RWPE2 (cell line): ENCODE measurements at regions not wholly inside any gene's neighbourhood (a gene's known extent, or its start where the extent isn't known, plus 50 kb on each side); places are given as distances from the start of the nearest gene placed in this dataset.

Source experiments
- ATAC-seq: fragments of 200-7000 bp; cut with Tn5 transposase; 3 replicates; pipeline ENCODE4 v1.9.1; 2021; ENCODE audit warnings: low read depth
- DNase-seq: peaks from one replicate; pipeline ENCODE4 v3.0.0-alpha.2; 2020; ENCODE audit warnings: low spot score
- H3K27ac ChIP-seq: fragments of 450-650 bp; 2 replicates; pipeline ENCODE4 v1.5.1; 2017; ENCODE audit warnings: mild to moderate bottlenecking; ENCODE audit not compliant: poor library complexity, severe bottlenecking
- H3K27me3 ChIP-seq: fragments of 250-450 bp; sonication (Bioruptor Pico); 2 replicates; pipeline ENCODE4 v1.5.1; 2021; ENCODE audit warnings: mild to moderate bottlenecking, moderate library complexity; ENCODE audit not compliant: insufficient read depth, poor library complexity, severe bottlenecking
- H3K36me3 ChIP-seq: fragments of 250-450 bp; sonication (Bioruptor Pico); 2 replicates; pipeline ENCODE4 v1.5.1; 2020; ENCODE audit warnings: low read depth, mild to moderate bottlenecking, moderate library complexity
- H3K4me1 ChIP-seq: fragments of 250-450 bp; sonication (Bioruptor Pico); 2 replicates; pipeline ENCODE4 v1.5.1; 2021; ENCODE audit warnings: mild to moderate bottlenecking, moderate library complexity; ENCODE audit not compliant: insufficient read depth, poor library complexity, severe bottlenecking
- H3K4me3 ChIP-seq: fragments of 250-450 bp; sonication (Bioruptor Pico); 2 replicates; pipeline ENCODE4 v1.5.1; 2021; ENCODE audit warnings: mild to moderate bottlenecking, moderate library complexity; ENCODE audit not compliant: severe bottlenecking
- H3K9me3 ChIP-seq: fragments of 250-450 bp; sonication (Bioruptor Pico); 2 replicates; pipeline ENCODE4 v1.5.1; 2021; ENCODE audit warnings: mild to moderate bottlenecking, moderate library complexity; ENCODE audit not compliant: severe bottlenecking
- CTCF ChIP-seq: fragments of 450-650 bp; IDR thresholded peaks from one replicate; pipeline ENCODE4 v1.5.1; 2017; ENCODE audit warnings: mild to moderate bottlenecking, moderate library complexity; ENCODE audit not compliant: poor library complexity, severe bottlenecking

GRCh38 chr14:34046799-34047520 lies 96.1 kb upstream of the EGLN3 start:
- Histone ChIP-seq H3K36me3 (no peaks in the 10 kb centered on the region), H3K4me3 (no peak overlapping the region), H3K27ac (no peak overlapping the region), H3K4me1 (peaks cover 18% of the 10 kb centered on the region), H3K27me3 (no peaks in the 10 kb centered on the region), H3K9me3 (no peaks in the 10 kb centered on the region)
- ATAC-seq (no peak), DNase-seq (no peak)
- no peak for TF ChIP-seq CTCF

GRCh38 chr14:34044666-34045306 lies 93.9 kb upstream of the EGLN3 start:
- Histone ChIP-seq H3K27ac (peak overlapping the region; percentile 76), H3K4me3 (no peak overlapping the region), H3K36me3 (no peaks in the 10 kb centered on the region), H3K4me1 (peaks cover 14% of the 10 kb centered on the region), H3K27me3 (no peaks in the 10 kb centered on the region), H3K9me3 (no peaks in the 10 kb centered on the region)
- no peak for TF ChIP-seq CTCF
- no peak for ATAC-seq
- no peak for DNase-seq

GRCh38 chr14:34044373-34044637 lies 93.4 kb upstream of the EGLN3 start:
- TF ChIP-seq CTCF: no peak
- peaks cover 19% of the 10 kb centered on the region for H3K4me1 ChIP-seq
- DNase-seq (no peak), ATAC-seq (no peak)
- H3K27me3 ChIP-seq: no peaks in the 10 kb centered on the region
- no peaks in the 10 kb centered on the region for H3K36me3 ChIP-seq
- H3K9me3 ChIP-seq: no peaks in the 10 kb centered on the region
- peak overlapping the region; percentile 76 for H3K27ac ChIP-seq
- H3K4me3 ChIP-seq: no peak overlapping the region

GRCh38 chr14:34043627-34044372 lies 92.9 kb upstream of the EGLN3 start:
- no peaks in the 10 kb centered on the region for H3K9me3 ChIP-seq
- peak overlapping the region; percentile 76 for H3K27ac ChIP-seq
- H3K36me3 ChIP-seq: no peaks in the 10 kb centered on the region
- DNase-seq (no peak), ATAC-seq (peak; percentile 98)
- TF ChIP-seq CTCF: no peak
- no peaks in the 10 kb centered on the region for H3K27me3 ChIP-seq
- peaks cover 21% of the 10 kb centered on the region for H3K4me1 ChIP-seq
- no peak overlapping the region for H3K4me3 ChIP-seq
